ENCODE measurements at regions not wholly inside any gene's neighbourhood (a gene's known extent, or its start where the extent isn't known, plus 50 kb on each side); places are given as distances from the start of the nearest gene placed in this dataset.

DNA sequence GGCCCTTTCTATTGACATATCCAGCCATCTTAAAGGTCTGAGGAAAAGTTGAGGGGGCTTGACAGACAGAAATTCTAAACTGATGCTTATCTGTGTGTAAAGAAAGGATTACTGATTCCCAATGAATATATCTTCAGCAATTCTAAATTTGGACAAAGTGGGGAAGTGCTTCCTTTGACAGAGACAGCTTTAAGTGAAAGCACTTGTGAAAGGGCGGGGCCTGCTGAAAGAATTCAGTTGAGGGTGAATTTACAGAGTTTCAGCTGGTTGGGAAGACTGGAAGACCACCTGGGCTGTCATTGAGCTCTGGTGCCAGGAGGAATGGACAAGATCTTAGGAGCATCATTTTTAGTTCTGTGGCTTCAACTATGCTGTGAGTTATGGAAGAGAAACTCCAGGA is 412.5 kb upstream of the OR4E1 start:
- TF ChIP-seq EZH2 (IDR thresholded peaks at IDR 0.05) = no peak
- no peak for TF ChIP-seq FOXP2 (optimal IDR thresholded peaks at IDR 0.05; ENCODE audit: control extremely low read depth, extremely low read length, insufficient read depth)
- no peak for TF ChIP-seq POLR2AphosphoS5 (IDR thresholded peaks at IDR 0.05; ENCODE audit: borderline replicate concordance, low read depth, low read length)

All from SK-N-MC (cell line).